A549 (cell line): ENCODE measurements at regions not wholly inside any gene's neighbourhood (a gene's known extent, or its start where the extent isn't known, plus 50 kb on each side); places are given as distances from the start of the nearest gene placed in this dataset.

Source experiments
- CHD4 ChIP-seq: fragments of 200-600 bp; sonication (generic); IDR thresholded peaks from 2 replicates; pipeline ENCODE4 v1.6.1; 2016; ENCODE audit warnings: antibody characterized with exemption, mild to moderate bottlenecking, borderline replicate concordance
- EP300 ChIP-seq, 2 experiments: fragments of >200 bp; sonication (Bioruptor Twin); formaldehyde crosslinking; IDR thresholded peaks; 2 replicates in 1 of 2; 3 replicates in 1 of 2; pipeline ENCODE4 v1.6.1; 2016 to 2017
- FOSL2 ChIP-seq, 2 experiments: fragments of 450-650 bp in 1 of 2; fragments of >200 bp in 1 of 2; sonication (Bioruptor Twin) in 1 of 2; formaldehyde crosslinking; IDR thresholded peaks; 2 replicates each; pipeline versions ENCODE4 v1.5.0 to v1.6.1; 2016 to 2020; ENCODE audit warnings: mild to moderate bottlenecking in 1 of 2, moderate library complexity in 1 of 2
- HOXA7 ChIP-seq: fragments of 250-450 bp; sonication (Bioruptor Pico); IDR thresholded peaks from 2 replicates; pipeline ENCODE4 v1.5.0; 2020; ENCODE audit warnings: mild to moderate bottlenecking, moderate library complexity
- JUN ChIP-seq, 2 experiments: fragments of >200 bp; sonication (Bioruptor Twin); formaldehyde crosslinking; IDR thresholded peaks; 2 replicates in 1 of 2; 3 replicates in 1 of 2; pipeline ENCODE4 v1.6.1; 2016 to 2017
- KDM5A ChIP-seq: fragments of 200-600 bp; sonication (generic); IDR thresholded peaks from 2 replicates; pipeline ENCODE4 v1.6.1; 2016; ENCODE audit warnings: antibody characterized with exemption, mild to moderate bottlenecking
- NFE2L2 ChIP-seq: fragments of 150-350 bp; conservative IDR thresholded peaks from 2 replicates; pipeline ENCODE4 v1.6.1; 2014; ENCODE audit warnings: low read length
- POLR2A ChIP-seq: IDR thresholded peaks from 2 replicates; pipeline ENCODE4 v1.6.1; 2012; ENCODE audit warnings: mild to moderate bottlenecking, low read length
- RAD21 ChIP-seq, 2 experiments: fragments of >200 bp in 1 of 2; sonication (Bioruptor Twin) in 1 of 2; formaldehyde crosslinking in 1 of 2; IDR thresholded peaks in 1 of 2; conservative IDR thresholded peaks in 1 of 2; 2 replicates in 1 of 2; 3 replicates in 1 of 2; pipeline ENCODE4 v1.6.1; 2012 to 2018; ENCODE audit warnings: inconsistent platforms in 1 of 2
- RFX5 ChIP-seq: fragments of 450-650 bp; IDR thresholded peaks from 2 replicates; pipeline ENCODE4 v1.7.1; 2014; ENCODE audit warnings: antibody characterized with exemption, mild to moderate bottlenecking, moderate library complexity
- TF ChIP-seq, protein P1 (sequence below): fragments of >200 bp; sonication (Bioruptor Twin); formaldehyde crosslinking; IDR thresholded peaks from 3 replicates; pipeline ENCODE4 v1.5.1; 2016
- TF ChIP-seq, protein P2 (sequence below): fragments of 450-650 bp; IDR thresholded peaks from 2 replicates; pipeline ENCODE4 v1.6.1; 2014; ENCODE audit warnings: antibody characterized with exemption
- TF ChIP-seq, protein P3 (sequence below): IDR thresholded peaks from 2 replicates; pipeline ENCODE4 v1.6.1; 2012

DNA sequence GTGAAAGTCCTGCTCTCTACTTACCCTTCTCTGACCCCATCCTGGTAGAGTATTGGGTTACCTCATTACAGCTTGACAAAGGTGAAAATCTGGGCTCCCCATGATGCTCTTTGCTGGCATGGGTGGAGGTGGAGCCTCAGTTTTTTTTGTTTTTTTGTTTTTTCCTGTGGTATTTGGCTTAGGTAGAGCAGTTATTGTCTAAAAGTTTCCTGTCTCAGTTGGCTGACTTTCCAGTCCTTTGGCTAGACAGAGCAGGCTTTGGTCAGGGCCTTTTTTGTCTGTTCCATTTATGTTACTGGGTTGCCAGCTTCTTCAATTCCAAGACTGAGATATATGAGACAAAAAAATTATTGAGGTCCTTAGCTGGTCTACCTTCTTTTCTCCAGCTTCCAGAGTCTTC lies 163.4 kb downstream of the GALC start:
- TF ChIP-seq, protein P1, sequence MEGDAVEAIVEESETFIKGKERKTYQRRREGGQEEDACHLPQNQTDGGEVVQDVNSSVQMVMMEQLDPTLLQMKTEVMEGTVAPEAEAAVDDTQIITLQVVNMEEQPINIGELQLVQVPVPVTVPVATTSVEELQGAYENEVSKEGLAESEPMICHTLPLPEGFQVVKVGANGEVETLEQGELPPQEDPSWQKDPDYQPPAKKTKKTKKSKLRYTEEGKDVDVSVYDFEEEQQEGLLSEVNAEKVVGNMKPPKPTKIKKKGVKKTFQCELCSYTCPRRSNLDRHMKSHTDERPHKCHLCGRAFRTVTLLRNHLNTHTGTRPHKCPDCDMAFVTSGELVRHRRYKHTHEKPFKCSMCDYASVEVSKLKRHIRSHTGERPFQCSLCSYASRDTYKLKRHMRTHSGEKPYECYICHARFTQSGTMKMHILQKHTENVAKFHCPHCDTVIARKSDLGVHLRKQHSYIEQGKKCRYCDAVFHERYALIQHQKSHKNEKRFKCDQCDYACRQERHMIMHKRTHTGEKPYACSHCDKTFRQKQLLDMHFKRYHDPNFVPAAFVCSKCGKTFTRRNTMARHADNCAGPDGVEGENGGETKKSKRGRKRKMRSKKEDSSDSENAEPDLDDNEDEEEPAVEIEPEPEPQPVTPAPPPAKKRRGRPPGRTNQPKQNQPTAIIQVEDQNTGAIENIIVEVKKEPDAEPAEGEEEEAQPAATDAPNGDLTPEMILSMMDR: no peak
- no peak for TF ChIP-seq POLR2A
- TF ChIP-seq HOXA7 (CRISPR knock-in tag): no peak
- TF ChIP-seq NFE2L2: no peak
- no peak for TF ChIP-seq RFX5
- TF ChIP-seq, protein P2, sequence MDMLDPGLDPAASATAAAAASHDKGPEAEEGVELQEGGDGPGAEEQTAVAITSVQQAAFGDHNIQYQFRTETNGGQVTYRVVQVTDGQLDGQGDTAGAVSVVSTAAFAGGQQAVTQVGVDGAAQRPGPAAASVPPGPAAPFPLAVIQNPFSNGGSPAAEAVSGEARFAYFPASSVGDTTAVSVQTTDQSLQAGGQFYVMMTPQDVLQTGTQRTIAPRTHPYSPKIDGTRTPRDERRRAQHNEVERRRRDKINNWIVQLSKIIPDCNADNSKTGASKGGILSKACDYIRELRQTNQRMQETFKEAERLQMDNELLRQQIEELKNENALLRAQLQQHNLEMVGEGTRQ: no peak
- no peak for TF ChIP-seq EP300 (IDR thresholded peaks at IDR 0.05)
- no peak for TF ChIP-seq JUN (IDR thresholded peaks at IDR 0.05)
- TF ChIP-seq RAD21 (conservative IDR thresholded peaks at IDR 0.05 in 1 of 2, IDR thresholded peaks at IDR 0.05 in 1 of 2): no peak
- TF ChIP-seq, protein P3, sequence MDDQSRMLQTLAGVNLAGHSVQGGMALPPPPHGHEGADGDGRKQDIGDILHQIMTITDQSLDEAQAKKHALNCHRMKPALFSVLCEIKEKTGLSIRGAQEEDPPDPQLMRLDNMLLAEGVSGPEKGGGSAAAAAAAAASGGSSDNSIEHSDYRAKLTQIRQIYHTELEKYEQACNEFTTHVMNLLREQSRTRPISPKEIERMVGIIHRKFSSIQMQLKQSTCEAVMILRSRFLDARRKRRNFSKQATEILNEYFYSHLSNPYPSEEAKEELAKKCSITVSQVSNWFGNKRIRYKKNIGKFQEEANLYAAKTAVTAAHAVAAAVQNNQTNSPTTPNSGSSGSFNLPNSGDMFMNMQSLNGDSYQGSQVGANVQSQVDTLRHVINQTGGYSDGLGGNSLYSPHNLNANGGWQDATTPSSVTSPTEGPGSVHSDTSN: no peak
- no peak for TF ChIP-seq KDM5A
- TF ChIP-seq CHD4: no peak
- TF ChIP-seq FOSL2 (IDR thresholded peaks at IDR 0.05): no peak
- no peak for TF ChIP-seq FOSL2 (CRISPR knock-in tag; IDR thresholded peaks at IDR 0.05)
